Liver (tissue), 3 donors: ENCODE measurements at regions not wholly inside any gene's neighbourhood (a gene's known extent, or its start where the extent isn't known, plus 50 kb on each side); places are given as distances from the start of the nearest gene placed in this dataset.

ENCODE experiments used
- EGR1 ChIP-seq, 2 donors: IDR thresholded peaks; 2 replicates each; pipeline ENCODE4 v1.6.1; 2016 to 2018; ENCODE audit warnings: antibody characterized with exemption in 2 of 2, low read depth in 2 of 2
- FOXA1 ChIP-seq: IDR thresholded peaks from 2 replicates; pipeline ENCODE4 v1.6.1; 2016; ENCODE audit warnings: antibody characterized with exemption
- JUND ChIP-seq, 2 donors: IDR thresholded peaks; 2 replicates each; pipeline ENCODE4 v1.6.1; 2016; ENCODE audit warnings: antibody characterized with exemption in 2 of 2
- NR2F2 ChIP-seq: IDR thresholded peaks from 2 replicates; pipeline ENCODE4 v1.6.1; 2016; ENCODE audit warnings: antibody characterized with exemption
- RAD21 ChIP-seq, 2 donors: IDR thresholded peaks; 2 replicates each; pipeline ENCODE4 v1.6.1; 2016; ENCODE audit warnings: antibody characterized with exemption in 2 of 2, mild to moderate bottlenecking in 2 of 2
- RXRA ChIP-seq, 2 donors: IDR thresholded peaks; 2 replicates each; pipeline ENCODE4 v1.6.1; 2017 to 2018; ENCODE audit warnings: antibody characterized with exemption in 2 of 2, mild to moderate bottlenecking in 1 of 2
- SP1 ChIP-seq: IDR thresholded peaks from 2 replicates; pipeline ENCODE4 v1.6.1; 2018; ENCODE audit warnings: antibody characterized with exemption, mild to moderate bottlenecking
- TAF1 ChIP-seq: conservative IDR thresholded peaks from 2 replicates; pipeline ENCODE4 v1.6.1; 2016; ENCODE audit warnings: antibody characterized with exemption, mild to moderate bottlenecking
- YY1 ChIP-seq: IDR thresholded peaks from 2 replicates; pipeline ENCODE4 v1.6.1; 2016; ENCODE audit warnings: antibody characterized with exemption, mild to moderate bottlenecking
- TF ChIP-seq, protein P1 (sequence below): fragments of 150-350 bp; IDR thresholded peaks from 2 replicates; pipeline ENCODE4 v1.5.1; 2017; ENCODE audit warnings: improper control_type of control experiment, low read depth, low read length; ENCODE audit not compliant: missing input control
- TF ChIP-seq, protein P2 (sequence below): IDR thresholded peaks from 2 replicates; pipeline ENCODE4 v1.6.1; 2016; ENCODE audit warnings: antibody characterized with exemption
- TF ChIP-seq, protein P3 (sequence below): IDR thresholded peaks from 2 replicates; pipeline ENCODE4 v1.6.1; 2016; ENCODE audit warnings: antibody characterized with exemption
- TF ChIP-seq, protein P4 (sequence below): IDR thresholded peaks from 2 replicates; pipeline ENCODE4 v1.6.1; 2016; ENCODE audit warnings: antibody characterized with exemption, mild to moderate bottlenecking
- TF ChIP-seq, protein P5 (sequence below): IDR thresholded peaks from 2 replicates; pipeline ENCODE4 v1.6.1; 2016; ENCODE audit warnings: antibody characterized with exemption
- donor health status: healthy.
- donor health status: healthy.

DNA sequence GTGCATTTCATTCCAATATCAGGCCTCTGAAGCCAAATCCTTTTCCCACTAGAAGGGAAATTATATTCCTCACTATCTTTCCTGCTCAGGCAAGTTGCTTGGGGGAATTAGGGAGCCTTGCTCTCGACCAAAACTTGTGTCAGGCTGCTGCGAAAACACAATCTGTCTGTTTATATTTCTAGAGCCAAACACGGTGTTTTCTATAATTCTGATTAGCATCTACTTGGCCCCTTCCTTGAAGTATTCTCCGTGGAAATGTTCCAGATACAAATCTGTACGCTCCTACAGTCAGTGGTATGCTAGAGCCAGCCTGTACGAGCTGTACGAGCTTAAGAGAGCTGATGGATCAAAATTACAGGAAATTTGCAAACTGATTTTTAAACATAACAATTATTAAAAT lies 299.3 kb upstream of the SALL1 start:
- TF ChIP-seq, protein P1, sequence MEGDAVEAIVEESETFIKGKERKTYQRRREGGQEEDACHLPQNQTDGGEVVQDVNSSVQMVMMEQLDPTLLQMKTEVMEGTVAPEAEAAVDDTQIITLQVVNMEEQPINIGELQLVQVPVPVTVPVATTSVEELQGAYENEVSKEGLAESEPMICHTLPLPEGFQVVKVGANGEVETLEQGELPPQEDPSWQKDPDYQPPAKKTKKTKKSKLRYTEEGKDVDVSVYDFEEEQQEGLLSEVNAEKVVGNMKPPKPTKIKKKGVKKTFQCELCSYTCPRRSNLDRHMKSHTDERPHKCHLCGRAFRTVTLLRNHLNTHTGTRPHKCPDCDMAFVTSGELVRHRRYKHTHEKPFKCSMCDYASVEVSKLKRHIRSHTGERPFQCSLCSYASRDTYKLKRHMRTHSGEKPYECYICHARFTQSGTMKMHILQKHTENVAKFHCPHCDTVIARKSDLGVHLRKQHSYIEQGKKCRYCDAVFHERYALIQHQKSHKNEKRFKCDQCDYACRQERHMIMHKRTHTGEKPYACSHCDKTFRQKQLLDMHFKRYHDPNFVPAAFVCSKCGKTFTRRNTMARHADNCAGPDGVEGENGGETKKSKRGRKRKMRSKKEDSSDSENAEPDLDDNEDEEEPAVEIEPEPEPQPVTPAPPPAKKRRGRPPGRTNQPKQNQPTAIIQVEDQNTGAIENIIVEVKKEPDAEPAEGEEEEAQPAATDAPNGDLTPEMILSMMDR, result no peak
- TF ChIP-seq, protein P2, sequence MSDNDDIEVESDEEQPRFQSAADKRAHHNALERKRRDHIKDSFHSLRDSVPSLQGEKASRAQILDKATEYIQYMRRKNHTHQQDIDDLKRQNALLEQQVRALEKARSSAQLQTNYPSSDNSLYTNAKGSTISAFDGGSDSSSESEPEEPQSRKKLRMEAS, result no peak
- TF ChIP-seq, protein P3, sequence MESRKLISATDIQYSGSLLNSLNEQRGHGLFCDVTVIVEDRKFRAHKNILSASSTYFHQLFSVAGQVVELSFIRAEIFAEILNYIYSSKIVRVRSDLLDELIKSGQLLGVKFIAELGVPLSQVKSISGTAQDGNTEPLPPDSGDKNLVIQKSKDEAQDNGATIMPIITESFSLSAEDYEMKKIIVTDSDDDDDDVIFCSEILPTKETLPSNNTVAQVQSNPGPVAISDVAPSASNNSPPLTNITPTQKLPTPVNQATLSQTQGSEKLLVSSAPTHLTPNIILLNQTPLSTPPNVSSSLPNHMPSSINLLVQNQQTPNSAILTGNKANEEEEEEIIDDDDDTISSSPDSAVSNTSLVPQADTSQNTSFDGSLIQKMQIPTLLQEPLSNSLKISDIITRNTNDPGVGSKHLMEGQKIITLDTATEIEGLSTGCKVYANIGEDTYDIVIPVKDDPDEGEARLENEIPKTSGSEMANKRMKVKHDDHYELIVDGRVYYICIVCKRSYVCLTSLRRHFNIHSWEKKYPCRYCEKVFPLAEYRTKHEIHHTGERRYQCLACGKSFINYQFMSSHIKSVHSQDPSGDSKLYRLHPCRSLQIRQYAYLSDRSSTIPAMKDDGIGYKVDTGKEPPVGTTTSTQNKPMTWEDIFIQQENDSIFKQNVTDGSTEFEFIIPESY, result no peak
- TF ChIP-seq EGR1 (IDR thresholded peaks at IDR 0.05; ENCODE audit: low read depth in 2 of 2) (no peak), JUND (IDR thresholded peaks at IDR 0.05) (no peak), SP1 (no peak), TAF1 (no peak), YY1 (no peak), NR2F2 (no peak), FOXA1 (no peak), RXRA (IDR thresholded peaks at IDR 0.05) (no peak), RAD21 (IDR thresholded peaks at IDR 0.05) (no peak)
- TF ChIP-seq, protein P4, sequence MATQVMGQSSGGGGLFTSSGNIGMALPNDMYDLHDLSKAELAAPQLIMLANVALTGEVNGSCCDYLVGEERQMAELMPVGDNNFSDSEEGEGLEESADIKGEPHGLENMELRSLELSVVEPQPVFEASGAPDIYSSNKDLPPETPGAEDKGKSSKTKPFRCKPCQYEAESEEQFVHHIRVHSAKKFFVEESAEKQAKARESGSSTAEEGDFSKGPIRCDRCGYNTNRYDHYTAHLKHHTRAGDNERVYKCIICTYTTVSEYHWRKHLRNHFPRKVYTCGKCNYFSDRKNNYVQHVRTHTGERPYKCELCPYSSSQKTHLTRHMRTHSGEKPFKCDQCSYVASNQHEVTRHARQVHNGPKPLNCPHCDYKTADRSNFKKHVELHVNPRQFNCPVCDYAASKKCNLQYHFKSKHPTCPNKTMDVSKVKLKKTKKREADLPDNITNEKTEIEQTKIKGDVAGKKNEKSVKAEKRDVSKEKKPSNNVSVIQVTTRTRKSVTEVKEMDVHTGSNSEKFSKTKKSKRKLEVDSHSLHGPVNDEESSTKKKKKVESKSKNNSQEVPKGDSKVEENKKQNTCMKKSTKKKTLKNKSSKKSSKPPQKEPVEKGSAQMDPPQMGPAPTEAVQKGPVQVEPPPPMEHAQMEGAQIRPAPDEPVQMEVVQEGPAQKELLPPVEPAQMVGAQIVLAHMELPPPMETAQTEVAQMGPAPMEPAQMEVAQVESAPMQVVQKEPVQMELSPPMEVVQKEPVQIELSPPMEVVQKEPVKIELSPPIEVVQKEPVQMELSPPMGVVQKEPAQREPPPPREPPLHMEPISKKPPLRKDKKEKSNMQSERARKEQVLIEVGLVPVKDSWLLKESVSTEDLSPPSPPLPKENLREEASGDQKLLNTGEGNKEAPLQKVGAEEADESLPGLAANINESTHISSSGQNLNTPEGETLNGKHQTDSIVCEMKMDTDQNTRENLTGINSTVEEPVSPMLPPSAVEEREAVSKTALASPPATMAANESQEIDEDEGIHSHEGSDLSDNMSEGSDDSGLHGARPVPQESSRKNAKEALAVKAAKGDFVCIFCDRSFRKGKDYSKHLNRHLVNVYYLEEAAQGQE, result no peak
- TF ChIP-seq, protein P5, sequence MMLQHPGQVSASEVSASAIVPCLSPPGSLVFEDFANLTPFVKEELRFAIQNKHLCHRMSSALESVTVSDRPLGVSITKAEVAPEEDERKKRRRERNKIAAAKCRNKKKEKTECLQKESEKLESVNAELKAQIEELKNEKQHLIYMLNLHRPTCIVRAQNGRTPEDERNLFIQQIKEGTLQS, result no peak
